ENCODE measurements at regions not wholly inside any gene's neighbourhood (a gene's known extent, or its start where the extent isn't known, plus 50 kb on each side); places are given as distances from the start of the nearest gene placed in this dataset.
"Not testable (repeated sequence)": the region's sequence is repeated elsewhere in the genome, so short reads cannot be mapped to it uniquely, and the experiment has no call there.

- Mint-ChIP-seq H3K4me1 (no peaks in the 10 kb centered on the region), H3K27ac (no peak overlapping the region), H3K4me3 (no peak overlapping the region), H3K9me3 (peaks cover 2% of the 10 kb centered on the region), H3K27me3 (no peaks in the 10 kb centered on the region), H3K36me3 (no peaks in the 10 kb centered on the region)
- DNase-seq, result no peak
Measured at GRCh38 chr10:109393425-109393824, 529.9 kb downstream of the XPNPEP1 start.

- Mint-ChIP-seq H3K4me3 (no peak overlapping the region), H3K36me3 (no peaks in the 10 kb centered on the region)
Measured at GRCh38 chr10:109386921-109387320, 536.4 kb downstream of the XPNPEP1 start.

GRCh38 chr10:109386101-109386500 is 537.2 kb downstream of the XPNPEP1 start:
- H3K27me3 Mint-ChIP-seq, result no peaks in the 10 kb centered on the region
- DNase-seq, result no peak
- H3K4me3 Mint-ChIP-seq, result no peak overlapping the region
- no peaks in the 10 kb centered on the region for H3K9me3 Mint-ChIP-seq
- H3K4me1 Mint-ChIP-seq, result no peaks in the 10 kb centered on the region
- no peaks in the 10 kb centered on the region for H3K36me3 Mint-ChIP-seq
- H3K27ac Mint-ChIP-seq, result no peak overlapping the region

More at GRCh38 chr10:109386921-109387320, 536.4 kb downstream of the XPNPEP1 start:
- no peaks in the 10 kb centered on the region for H3K27me3 Mint-ChIP-seq
- no peak for DNase-seq
- H3K9me3 Mint-ChIP-seq, result no peaks in the 10 kb centered on the region
- H3K4me1 Mint-ChIP-seq, result no peaks in the 10 kb centered on the region
- no peak overlapping the region for H3K27ac Mint-ChIP-seq

GRCh38 chr10:109379186-109379585 is 544.1 kb downstream of the XPNPEP1 start:
- no peaks in the 10 kb centered on the region for H3K9me3 Mint-ChIP-seq
- H3K27me3 Mint-ChIP-seq, result no peaks in the 10 kb centered on the region
- DNase-seq, result no peak
- no peak overlapping the region for H3K4me3 Mint-ChIP-seq
- H3K27ac Mint-ChIP-seq, result no peak overlapping the region
- no peaks in the 10 kb centered on the region for H3K4me1 Mint-ChIP-seq
- H3K36me3 Mint-ChIP-seq, result no peaks in the 10 kb centered on the region

GRCh38 chr10:109374215-109374614 is 549.1 kb downstream of the XPNPEP1 start:
- no peak overlapping the region for H3K4me3 Mint-ChIP-seq
- no peaks in the 10 kb centered on the region for H3K4me1 Mint-ChIP-seq
- no peaks in the 10 kb centered on the region for H3K36me3 Mint-ChIP-seq
- H3K27me3 Mint-ChIP-seq, result no peaks in the 10 kb centered on the region
- no peak overlapping the region for H3K27ac Mint-ChIP-seq
- peaks cover 8% of the 10 kb centered on the region for H3K9me3 Mint-ChIP-seq
- DNase-seq, result no peak

GRCh38 chr10:109359316-109359715 is 564.0 kb downstream of the XPNPEP1 start:
- Mint-ChIP-seq H3K36me3 (no peaks in the 10 kb centered on the region), H3K4me3 (no peak overlapping the region), H3K27me3 (no peaks in the 10 kb centered on the region), H3K27ac (no peak overlapping the region), H3K9me3 (peaks cover 2% of the 10 kb centered on the region), H3K4me1 (no peaks in the 10 kb centered on the region)
- DNase-seq, result no peak

- Mint-ChIP-seq H3K27ac (no peak overlapping the region), H3K9me3 (peaks cover 4% of the 10 kb centered on the region), H3K4me3 (no peak overlapping the region), H3K27me3 (no peaks in the 10 kb centered on the region), H3K4me1 (no peaks in the 10 kb centered on the region), H3K36me3 (no peaks in the 10 kb centered on the region)
- DNase-seq, result no peak
Measured at GRCh38 chr10:109358325-109358724, 565.0 kb downstream of the XPNPEP1 start.

GRCh38 chr10:109348324-109348723 is 575.0 kb downstream of the XPNPEP1 start:
- peaks cover 2% of the 10 kb centered on the region for H3K9me3 Mint-ChIP-seq
- no peaks in the 10 kb centered on the region for H3K36me3 Mint-ChIP-seq
- H3K4me3 Mint-ChIP-seq, result no peak overlapping the region
- no peak overlapping the region for H3K27ac Mint-ChIP-seq
- H3K4me1 Mint-ChIP-seq, result no peaks in the 10 kb centered on the region
- no peak for DNase-seq
- H3K27me3 Mint-ChIP-seq, result no peaks in the 10 kb centered on the region

GRCh38 chr10:109343293-109343692 is 580.0 kb downstream of the XPNPEP1 start:
- H3K4me1 Mint-ChIP-seq, result no peaks in the 10 kb centered on the region
- no peaks in the 10 kb centered on the region for H3K36me3 Mint-ChIP-seq
- no peak overlapping the region for H3K27ac Mint-ChIP-seq

GRCh38 chr10:109341986-109342385 is 581.3 kb downstream of the XPNPEP1 start:
- Mint-ChIP-seq H3K27me3 (no peaks in the 10 kb centered on the region), H3K9me3 (peaks cover 1% of the 10 kb centered on the region), H3K27ac (no peak overlapping the region), H3K4me3 (no peak overlapping the region), H3K36me3 (no peaks in the 10 kb centered on the region), H3K4me1 (no peaks in the 10 kb centered on the region)
- DNase-seq, result no peak

More at GRCh38 chr10:109343293-109343692, 580.0 kb downstream of the XPNPEP1 start:
- H3K27me3 Mint-ChIP-seq, result no peaks in the 10 kb centered on the region
- DNase-seq, result no peak
- no peaks in the 10 kb centered on the region for H3K9me3 Mint-ChIP-seq
- no peak overlapping the region for H3K4me3 Mint-ChIP-seq

GRCh38 chr10:109328001-109328400 is 595.3 kb downstream of the XPNPEP1 start:
- no peaks in the 10 kb centered on the region for H3K27me3 Mint-ChIP-seq

GRCh38 chr10:109327266-109327665 is 596.0 kb downstream of the XPNPEP1 start:
- H3K27me3 Mint-ChIP-seq, result no peaks in the 10 kb centered on the region
- no peaks in the 10 kb centered on the region for H3K4me1 Mint-ChIP-seq
- H3K36me3 Mint-ChIP-seq, result no peaks in the 10 kb centered on the region
- H3K9me3 Mint-ChIP-seq, result peaks cover 2% of the 10 kb centered on the region
- no peak overlapping the region for H3K4me3 Mint-ChIP-seq
- no peak overlapping the region for H3K27ac Mint-ChIP-seq
- DNase-seq, result no peak

More at GRCh38 chr10:109328001-109328400, 595.3 kb downstream of the XPNPEP1 start:
- DNase-seq, result no peak
- Mint-ChIP-seq H3K4me3 (no peak overlapping the region), H3K4me1 (no peaks in the 10 kb centered on the region), H3K9me3 (peaks cover 2% of the 10 kb centered on the region), H3K36me3 (no peaks in the 10 kb centered on the region), H3K27ac (no peak overlapping the region)

- Mint-ChIP-seq H3K4me1 (no peaks in the 10 kb centered on the region), H3K27me3 (no peaks in the 10 kb centered on the region), H3K9me3 (peaks cover 5% of the 10 kb centered on the region), H3K27ac (no peak overlapping the region), H3K36me3 (no peaks in the 10 kb centered on the region), H3K4me3 (no peak overlapping the region)
- no peak for DNase-seq
Measured at GRCh38 chr10:109324721-109325120, 598.6 kb downstream of the XPNPEP1 start.

- H3K27me3 Mint-ChIP-seq, result no peaks in the 10 kb centered on the region
- no peak overlapping the region for H3K4me3 Mint-ChIP-seq
- peaks cover 6% of the 10 kb centered on the region for H3K9me3 Mint-ChIP-seq
- no peaks in the 10 kb centered on the region for H3K36me3 Mint-ChIP-seq
- no peak for DNase-seq
- H3K27ac Mint-ChIP-seq, result no peak overlapping the region
- no peaks in the 10 kb centered on the region for H3K4me1 Mint-ChIP-seq
Measured at GRCh38 chr10:109317746-109318366, 605.5 kb downstream of the XPNPEP1 start.

GRCh38 chr10:109314016-109314415 is 609.3 kb downstream of the XPNPEP1 start:
- not testable (repeated sequence) for H3K27me3 Mint-ChIP-seq, H3K27ac Mint-ChIP-seq, H3K4me1 Mint-ChIP-seq, H3K4me3 Mint-ChIP-seq, H3K9me3 Mint-ChIP-seq, H3K36me3 Mint-ChIP-seq, DNase-seq

- H3K4me1 Mint-ChIP-seq, H3K36me3 Mint-ChIP-seq, DNase-seq, H3K4me3 Mint-ChIP-seq, H3K27ac Mint-ChIP-seq, H3K9me3 Mint-ChIP-seq, H3K27me3 Mint-ChIP-seq: not testable (repeated sequence)
Measured at GRCh38 chr10:109312555-109312954, 610.8 kb downstream of the XPNPEP1 start.

Data from activated naive CD8-positive, alpha-beta T cell treated with anti-CD3 and anti-CD28 coated beads for 36 hours (primary cell).